ENCODE measurements at regions not wholly inside any gene's neighbourhood (a gene's known extent, or its start where the extent isn't known, plus 50 kb on each side); places are given as distances from the start of the nearest gene placed in this dataset.
A peak's percentile ranks its signal among the peaks of the same experiment; 100 is the strongest.

GRCh38 chr5:101424530-101425175 is 521.6 kb upstream of the ST8SIA4 start:
- Histone ChIP-seq H3K9me3 (no peaks in the 10 kb centered on the region), H3K27me3 (ENCODE audit: low read depth) (no peaks in the 10 kb centered on the region), H3K4me1 (no peaks in the 10 kb centered on the region), H3K4me3 (no peak overlapping the region), H3K36me3 (replicated peaks) (no peaks in the 10 kb centered on the region)
- no peak for DNase-seq (ENCODE audit: low spot score in 2 of 2)
- in situ Hi-C loops (cut with MboI; ENCODE audit: low sequenced_read_pairs), result no loop called here

- Histone ChIP-seq H3K4me1 (no peaks in the 10 kb centered on the region), H3K27me3 (ENCODE audit: low read depth) (no peaks in the 10 kb centered on the region), H3K9me3 (no peaks in the 10 kb centered on the region), H3K4me3 (no peak overlapping the region), H3K36me3 (replicated peaks) (no peaks in the 10 kb centered on the region)
- DNase-seq (ENCODE audit: low spot score in 2 of 2), result no peak
- in situ Hi-C loops (cut with MboI; ENCODE audit: low sequenced_read_pairs), result no loop called here
Measured at GRCh38 chr5:101418713-101419118, 515.6 kb upstream of the ST8SIA4 start.

GRCh38 chr5:101404531-101404930 is 501.4 kb upstream of the ST8SIA4 start:
- no peak for DNase-seq (ENCODE audit: low spot score in 2 of 2)
- in situ Hi-C loops (cut with MboI; ENCODE audit: low sequenced_read_pairs), result no loop called here
- H3K9me3 ChIP-seq, result no peaks in the 10 kb centered on the region

GRCh38 chr5:101393795-101394450 is 490.8 kb upstream of the ST8SIA4 start:
- no peaks in the 10 kb centered on the region for H3K4me1 ChIP-seq
- no peaks in the 10 kb centered on the region for H3K9me3 ChIP-seq
- no peaks in the 10 kb centered on the region for H3K27me3 ChIP-seq (ENCODE audit: low read depth)
- H3K4me3 ChIP-seq, result no peak overlapping the region
- H3K36me3 ChIP-seq (replicated peaks), result no peaks in the 10 kb centered on the region
- in situ Hi-C loops (cut with MboI; ENCODE audit: low sequenced_read_pairs), result no loop called here
- no peak for DNase-seq (ENCODE audit: low spot score in 2 of 2)

More at GRCh38 chr5:101404531-101404930, 501.4 kb upstream of the ST8SIA4 start:
- Histone ChIP-seq H3K4me3 (no peak overlapping the region), H3K36me3 (replicated peaks) (no peaks in the 10 kb centered on the region), H3K27me3 (ENCODE audit: low read depth) (no peaks in the 10 kb centered on the region), H3K4me1 (no peaks in the 10 kb centered on the region)

- no peaks in the 10 kb centered on the region for H3K27me3 ChIP-seq (ENCODE audit: low read depth)
- DNase-seq (ENCODE audit: low spot score in 2 of 2), result peak; percentile 47 to 64
- H3K9me3 ChIP-seq, result no peaks in the 10 kb centered on the region
- H3K36me3 ChIP-seq (replicated peaks), result no peaks in the 10 kb centered on the region
- no peak overlapping the region for H3K4me3 ChIP-seq
- in situ Hi-C loops (cut with MboI; ENCODE audit: low sequenced_read_pairs), result no loop called here
- no peaks in the 10 kb centered on the region for H3K4me1 ChIP-seq
Measured at GRCh38 chr5:101390151-101390908, 487.2 kb upstream of the ST8SIA4 start.

GRCh38 chr5:101385276-101385675 is 482.2 kb upstream of the ST8SIA4 start:
- H3K4me1 ChIP-seq, result no peaks in the 10 kb centered on the region
- no peak for DNase-seq (ENCODE audit: low spot score in 2 of 2)
- no peak overlapping the region for H3K4me3 ChIP-seq
- no peaks in the 10 kb centered on the region for H3K36me3 ChIP-seq (replicated peaks)
- in situ Hi-C loops (cut with MboI; ENCODE audit: low sequenced_read_pairs), result no loop called here
- H3K9me3 ChIP-seq, result no peaks in the 10 kb centered on the region
- no peaks in the 10 kb centered on the region for H3K27me3 ChIP-seq (ENCODE audit: low read depth)

DNA sequence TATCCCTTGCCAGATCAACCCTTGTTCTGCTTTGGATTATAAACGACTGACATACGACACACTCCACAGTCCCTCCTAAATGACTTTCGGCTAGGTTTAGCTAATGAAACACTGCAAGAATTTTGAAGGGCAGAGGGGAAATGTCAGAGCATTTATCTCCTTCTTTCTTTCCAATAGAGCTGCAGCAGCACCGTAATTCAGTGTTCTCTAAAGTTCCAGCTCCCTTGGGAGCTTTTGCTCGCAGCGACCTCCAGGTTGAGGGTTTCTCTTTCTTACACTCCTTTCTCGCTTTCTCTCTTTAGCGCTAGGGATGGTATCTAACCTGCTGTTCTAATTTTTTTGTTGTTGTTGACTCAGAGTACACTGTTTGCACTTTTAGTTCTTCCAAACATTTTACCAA is 467.1 kb upstream of the ST8SIA4 start:
- Histone ChIP-seq H3K4me1 (no peaks in the 10 kb centered on the region), H3K9me3 (no peaks in the 10 kb centered on the region), H3K36me3 (replicated peaks) (no peaks in the 10 kb centered on the region), H3K27me3 (ENCODE audit: low read depth) (no peaks in the 10 kb centered on the region), H3K4me3 (no peak overlapping the region)
- no peak for DNase-seq (ENCODE audit: low spot score in 2 of 2)
- in situ Hi-C loops (cut with MboI; ENCODE audit: low sequenced_read_pairs), result no loop called here

DNA sequence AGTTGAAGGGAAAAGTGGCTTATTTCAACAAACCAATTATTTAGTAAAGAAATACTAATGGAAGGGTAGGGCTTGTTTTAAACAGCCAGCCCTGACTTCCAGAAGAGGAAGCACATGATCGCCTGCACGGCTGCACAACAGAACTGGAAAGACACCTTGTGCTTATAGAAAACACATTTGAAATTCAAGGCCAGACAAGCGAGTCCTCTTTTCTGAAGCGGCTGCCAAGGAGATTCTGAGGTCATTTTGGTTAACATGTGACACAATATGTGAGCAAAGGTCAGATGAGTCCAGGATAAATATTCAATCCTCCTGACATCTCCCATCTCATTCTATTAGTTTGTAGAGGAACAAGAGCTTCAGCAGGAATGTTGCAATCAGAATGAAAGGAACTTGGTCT is 461.4 kb upstream of the ST8SIA4 start:
- H3K36me3 ChIP-seq (replicated peaks), result no peaks in the 10 kb centered on the region
- in situ Hi-C loops (cut with MboI; ENCODE audit: low sequenced_read_pairs), result no loop called here

DNA sequence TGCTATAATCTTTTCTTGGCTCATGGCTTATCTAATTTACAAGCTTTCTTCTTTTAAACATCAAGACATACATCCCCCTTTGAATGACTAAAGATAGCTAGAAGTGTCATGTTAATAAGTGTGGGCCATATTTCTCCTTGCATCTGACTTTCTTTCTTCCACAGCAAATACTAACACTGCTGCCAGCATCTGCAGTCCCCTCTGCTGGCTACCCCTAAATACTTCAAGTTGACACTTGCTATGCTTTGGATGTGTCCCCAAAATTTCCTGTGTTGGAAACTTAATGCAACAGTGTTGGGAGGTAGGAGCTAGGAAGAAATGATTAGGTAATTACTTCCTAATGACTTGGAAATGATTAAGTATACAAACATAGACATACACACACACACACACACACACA is 459.0 kb upstream of the ST8SIA4 start:
- H3K4me1 ChIP-seq, result no peaks in the 10 kb centered on the region
- no peaks in the 10 kb centered on the region for H3K9me3 ChIP-seq
- H3K36me3 ChIP-seq (replicated peaks), result no peaks in the 10 kb centered on the region
- no peak overlapping the region for H3K4me3 ChIP-seq
- no peaks in the 10 kb centered on the region for H3K27me3 ChIP-seq (ENCODE audit: low read depth)
- in situ Hi-C loops (cut with MboI; ENCODE audit: low sequenced_read_pairs), result no loop called here
- DNase-seq (ENCODE audit: low spot score in 2 of 2), result no peak

More for the DNA sequence above, 461.4 kb upstream of the ST8SIA4 start:
- DNase-seq (ENCODE audit: low spot score in 2 of 2), result no peak
- H3K4me1 ChIP-seq, result no peaks in the 10 kb centered on the region
- no peaks in the 10 kb centered on the region for H3K9me3 ChIP-seq
- H3K4me3 ChIP-seq, result no peak overlapping the region
- H3K27me3 ChIP-seq (ENCODE audit: low read depth), result no peaks in the 10 kb centered on the region

- in situ Hi-C loops (cut with MboI; ENCODE audit: low sequenced_read_pairs), result no loop called here
- no peak overlapping the region for H3K4me3 ChIP-seq
- no peaks in the 10 kb centered on the region for H3K27me3 ChIP-seq (ENCODE audit: low read depth)
- no peak for DNase-seq (ENCODE audit: low spot score in 2 of 2)
- no peaks in the 10 kb centered on the region for H3K4me1 ChIP-seq
- H3K9me3 ChIP-seq, result no peaks in the 10 kb centered on the region
- H3K36me3 ChIP-seq (replicated peaks), result no peaks in the 10 kb centered on the region
Measured at GRCh38 chr5:101346906-101347305, 443.8 kb upstream of the ST8SIA4 start.

GRCh38 chr5:101346447-101346846 is 443.4 kb upstream of the ST8SIA4 start:
- H3K9me3 ChIP-seq, result no peaks in the 10 kb centered on the region
- H3K4me1 ChIP-seq, result no peaks in the 10 kb centered on the region
- DNase-seq (ENCODE audit: low spot score in 2 of 2), result no peak
- in situ Hi-C loops (cut with MboI; ENCODE audit: low sequenced_read_pairs), result no loop called here
- no peaks in the 10 kb centered on the region for H3K36me3 ChIP-seq (replicated peaks)
- H3K4me3 ChIP-seq, result no peak overlapping the region
- H3K27me3 ChIP-seq (ENCODE audit: low read depth), result no peaks in the 10 kb centered on the region

DNA sequence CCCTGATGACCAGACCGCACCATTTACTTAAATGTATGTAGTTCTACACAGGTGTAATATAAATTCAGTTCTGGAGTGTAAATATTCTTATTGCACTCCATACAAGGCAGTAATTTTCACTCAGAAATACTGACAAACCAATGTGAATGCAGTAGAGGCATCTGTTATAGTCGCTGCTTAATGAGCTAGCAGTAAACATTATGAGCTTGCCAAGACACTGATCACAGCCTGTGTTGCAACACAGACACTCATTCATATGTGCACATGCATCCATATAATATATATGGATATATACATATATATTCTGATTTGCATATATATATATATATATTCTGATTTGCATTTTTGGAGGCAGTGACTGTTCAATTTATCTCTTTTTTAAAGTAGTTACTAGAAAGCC is 435.1 kb upstream of the ST8SIA4 start:
- no peaks in the 10 kb centered on the region for H3K9me3 ChIP-seq
- H3K4me3 ChIP-seq, result no peak overlapping the region
- no peak for DNase-seq (ENCODE audit: low spot score in 2 of 2)
- in situ Hi-C loops (cut with MboI; ENCODE audit: low sequenced_read_pairs), result no loop called here
- no peaks in the 10 kb centered on the region for H3K4me1 ChIP-seq
- H3K27me3 ChIP-seq (ENCODE audit: low read depth), result no peaks in the 10 kb centered on the region
- H3K36me3 ChIP-seq (replicated peaks), result no peaks in the 10 kb centered on the region

DNA sequence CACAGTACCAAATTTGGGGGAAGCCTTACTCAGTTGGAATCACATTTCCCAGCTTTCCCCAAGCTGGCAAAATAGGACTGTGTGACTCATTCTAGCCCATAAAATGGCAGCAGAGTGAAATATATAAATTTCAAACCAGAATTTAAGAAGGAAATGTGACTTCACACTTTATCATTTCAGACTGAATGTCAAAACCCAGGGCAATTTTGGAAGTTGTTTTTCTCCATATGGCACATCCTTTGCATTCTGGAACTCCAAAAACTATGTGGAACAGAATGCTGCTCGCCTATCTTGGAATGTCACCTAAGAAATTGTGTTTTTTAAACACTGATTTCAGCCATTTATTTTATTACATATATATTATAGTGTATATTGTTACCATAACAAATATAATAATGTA is 424.7 kb upstream of the ST8SIA4 start:
- DNase-seq (ENCODE audit: low spot score in 2 of 2), result no peak
- no peaks in the 10 kb centered on the region for H3K9me3 ChIP-seq
- H3K4me1 ChIP-seq, result no peaks in the 10 kb centered on the region
- no peak overlapping the region for H3K4me3 ChIP-seq
- H3K36me3 ChIP-seq (replicated peaks), result no peaks in the 10 kb centered on the region
- no peaks in the 10 kb centered on the region for H3K27me3 ChIP-seq (ENCODE audit: low read depth)
- in situ Hi-C loops (cut with MboI; ENCODE audit: low sequenced_read_pairs), result no loop called here

DNA sequence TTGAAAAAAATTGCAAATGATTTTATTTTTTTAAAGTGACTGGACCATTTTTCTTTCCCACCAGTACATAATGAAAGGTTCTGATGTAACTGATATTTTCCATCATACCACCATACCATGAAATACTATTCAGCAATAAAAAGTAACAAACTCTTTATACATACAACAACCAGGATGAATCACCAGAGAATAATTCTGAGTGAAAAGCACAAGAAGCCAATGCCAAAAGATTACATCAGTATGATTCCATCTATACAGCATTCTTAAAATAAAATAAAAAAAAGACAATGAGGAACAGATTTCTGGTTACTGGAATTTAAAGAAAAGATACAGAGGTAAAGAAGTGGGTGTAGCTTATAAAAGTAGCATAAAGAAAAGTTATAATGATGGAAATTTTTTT is 423.7 kb upstream of the ST8SIA4 start:
- H3K4me1 ChIP-seq, result no peaks in the 10 kb centered on the region
- H3K36me3 ChIP-seq (replicated peaks), result no peaks in the 10 kb centered on the region
- in situ Hi-C loops (cut with MboI; ENCODE audit: low sequenced_read_pairs), result no loop called here
- H3K9me3 ChIP-seq, result no peaks in the 10 kb centered on the region
- H3K4me3 ChIP-seq, result no peak overlapping the region
- H3K27me3 ChIP-seq (ENCODE audit: low read depth), result no peaks in the 10 kb centered on the region
- no peak for DNase-seq (ENCODE audit: low spot score in 2 of 2)
